Activated CD4-positive, CD25-positive, alpha-beta regulatory T cell (primary cell): ENCODE measurements at regions not wholly inside any gene's neighbourhood (a gene's known extent, or its start where the extent isn't known, plus 50 kb on each side); places are given as distances from the start of the nearest gene placed in this dataset.

Experiments
- DNase-seq, 4 experiments: peaks; one replicate each; lab custom pipeline; 2025; lab: John Stamatoyannopoulos, UW

- DNase-seq = no peak
Observed at GRCh38 chr5:96247097-96247701, 185.8 kb downstream of the PCSK1 start.

GRCh38 chr5:96245140-96246091 lies 187.6 kb downstream of the PCSK1 start:
- no peak for DNase-seq

GRCh38 chr5:96244696-96245095 lies 188.4 kb downstream of the PCSK1 start:
- no peak for DNase-seq

GRCh38 chr5:96243862-96244261 lies 189.2 kb downstream of the PCSK1 start:
- no peak for DNase-seq

- no peak for DNase-seq
Observed at GRCh38 chr5:96243203-96243602, 189.8 kb downstream of the PCSK1 start.

- DNase-seq = no peak
Observed at GRCh38 chr5:96242571-96242970, 190.5 kb downstream of the PCSK1 start.

- DNase-seq = no peak
Observed at GRCh38 chr5:96236831-96237230, 196.2 kb downstream of the PCSK1 start.

- DNase-seq = no peak
Observed at GRCh38 chr5:96236051-96236450, 197.0 kb downstream of the PCSK1 start.

- DNase-seq = no peak
Observed at GRCh38 chr5:96235008-96235910, 197.8 kb downstream of the PCSK1 start.

GRCh38 chr5:96232602-96233001 lies 200.4 kb downstream of the PCSK1 start:
- DNase-seq = no peak

- DNase-seq = no peak
Observed at GRCh38 chr5:96229188-96229587, 203.9 kb downstream of the PCSK1 start.

- DNase-seq = no peak
Observed at GRCh38 chr5:96228408-96228807, 204.6 kb downstream of the PCSK1 start.

GRCh38 chr5:96227957-96228356 lies 205.1 kb downstream of the PCSK1 start:
- no peak for DNase-seq

- DNase-seq = no peak
Observed at GRCh38 chr5:96226941-96227552, 206.0 kb downstream of the PCSK1 start.

- DNase-seq = no peak
Observed at GRCh38 chr5:96222129-96222528, 210.9 kb downstream of the PCSK1 start.

GRCh38 chr5:96220610-96221390 lies 212.2 kb downstream of the PCSK1 start:
- DNase-seq = no peak

- DNase-seq = no peak
Observed at GRCh38 chr5:96219580-96220281, 213.3 kb downstream of the PCSK1 start.

- DNase-seq = no peak
Observed at GRCh38 chr5:96218653-96219052, 214.4 kb downstream of the PCSK1 start.

GRCh38 chr5:96214442-96215197 lies 218.4 kb downstream of the PCSK1 start:
- DNase-seq = no peak

GRCh38 chr5:96209829-96210228 lies 223.2 kb downstream of the PCSK1 start:
- no peak for DNase-seq
